ENCODE measurements at regions not wholly inside any gene's neighbourhood (a gene's known extent, or its start where the extent isn't known, plus 50 kb on each side); places are given as distances from the start of the nearest gene placed in this dataset.
"Not testable (repeated sequence)": the region's sequence is repeated elsewhere in the genome, so short reads cannot be mapped to it uniquely, and the experiment has no call there.

GRCh38 chr5:134471858-134472449, 53.5 kb upstream of the JADE2 start:
- peaks cover 12% of the 10 kb centered on the region for H3K9me3 Mint-ChIP-seq
- not testable (repeated sequence) for H3K36me3 Mint-ChIP-seq (ENCODE audit: insufficient read depth); H3K4me3 Mint-ChIP-seq; DNase-seq; H3K27me3 Mint-ChIP-seq (ENCODE audit: low read depth); H3K4me1 Mint-ChIP-seq (ENCODE audit: low read depth)
- peak; percentile 34 to 52 for ATAC-seq

GRCh38 chr5:134468921-134469400, 56.5 kb upstream of the JADE2 start:
- Mint-ChIP-seq H3K36me3 (ENCODE audit: insufficient read depth) (no peaks in the 10 kb centered on the region), H3K4me1 (ENCODE audit: low read depth) (peaks cover 16% of the 10 kb centered on the region), H3K9me3 (peaks cover 10% of the 10 kb centered on the region), H3K4me3 (no peak overlapping the region), H3K27me3 (ENCODE audit: low read depth) (no peaks in the 10 kb centered on the region)
- ATAC-seq (no peak), DNase-seq (no peak)

- Mint-ChIP-seq H3K4me1 (ENCODE audit: low read depth) (peaks cover 16% of the 10 kb centered on the region), H3K27me3 (ENCODE audit: low read depth) (no peaks in the 10 kb centered on the region), H3K36me3 (ENCODE audit: insufficient read depth) (no peaks in the 10 kb centered on the region), H3K9me3 (peaks cover 5% of the 10 kb centered on the region), H3K4me3 (peak overlapping the region; percentile 76)
- ATAC-seq (no peak), DNase-seq (no peak)
Observed at GRCh38 chr5:134467231-134467630, 55.5 kb upstream of the CDKN2AIPNL start.

- Mint-ChIP-seq H3K4me3 (peak overlapping the region; percentile 76), H3K27me3 (ENCODE audit: low read depth) (no peaks in the 10 kb centered on the region), H3K4me1 (ENCODE audit: low read depth) (peaks cover 16% of the 10 kb centered on the region), H3K9me3 (no peaks in the 10 kb centered on the region), H3K36me3 (ENCODE audit: insufficient read depth) (no peaks in the 10 kb centered on the region)
- ATAC-seq, result peak; percentile 60 to 63
- DNase-seq, result peak; percentile 21
Observed at GRCh38 chr5:134466241-134467069, 54.8 kb upstream of the CDKN2AIPNL start.

GRCh38 chr5:134465816-134466240, 54.1 kb upstream of the CDKN2AIPNL start:
- peak; percentile 82 for ATAC-seq
- no peaks in the 10 kb centered on the region for H3K27me3 Mint-ChIP-seq (ENCODE audit: low read depth)
- H3K36me3 Mint-ChIP-seq (ENCODE audit: insufficient read depth), result no peaks in the 10 kb centered on the region
- no peaks in the 10 kb centered on the region for H3K9me3 Mint-ChIP-seq
- DNase-seq, result peak; percentile 38
- H3K4me3 Mint-ChIP-seq, result peak overlapping the region; percentile 76
- H3K4me1 Mint-ChIP-seq (ENCODE audit: low read depth), result peaks cover 16% of the 10 kb centered on the region

GRCh38 chr5:134464988-134465815, 53.5 kb upstream of the CDKN2AIPNL start:
- H3K36me3 Mint-ChIP-seq (ENCODE audit: insufficient read depth), result no peaks in the 10 kb centered on the region
- ATAC-seq, result no peak
- H3K4me3 Mint-ChIP-seq, result peak overlapping the region; percentile 76
- no peaks in the 10 kb centered on the region for H3K9me3 Mint-ChIP-seq
- peaks cover 16% of the 10 kb centered on the region for H3K4me1 Mint-ChIP-seq (ENCODE audit: low read depth)
- DNase-seq, result no peak
- H3K27me3 Mint-ChIP-seq (ENCODE audit: low read depth), result no peaks in the 10 kb centered on the region

- ATAC-seq (no peak), DNase-seq (no peak)
- no peak overlapping the region for H3K4me3 Mint-ChIP-seq
- H3K27me3 Mint-ChIP-seq (ENCODE audit: low read depth), result no peaks in the 10 kb centered on the region
- H3K9me3 Mint-ChIP-seq, result no peaks in the 10 kb centered on the region
- H3K4me1 Mint-ChIP-seq (ENCODE audit: low read depth), result peaks cover 16% of the 10 kb centered on the region
- no peaks in the 10 kb centered on the region for H3K36me3 Mint-ChIP-seq (ENCODE audit: insufficient read depth)
Observed at GRCh38 chr5:134463991-134464760, 52.5 kb upstream of the CDKN2AIPNL start.

GRCh38 chr5:134463176-134463720, 51.6 kb upstream of the CDKN2AIPNL start:
- ATAC-seq, result no peak
- no peak overlapping the region for H3K4me3 Mint-ChIP-seq
- H3K27me3 Mint-ChIP-seq (ENCODE audit: low read depth), result no peaks in the 10 kb centered on the region
- peaks cover 16% of the 10 kb centered on the region for H3K4me1 Mint-ChIP-seq (ENCODE audit: low read depth)
- no peak for DNase-seq
- H3K9me3 Mint-ChIP-seq, result no peaks in the 10 kb centered on the region
- H3K36me3 Mint-ChIP-seq (ENCODE audit: insufficient read depth), result no peaks in the 10 kb centered on the region

GRCh38 chr5:134462761-134463160, 51.1 kb upstream of the CDKN2AIPNL start:
- no peak for DNase-seq
- H3K27me3 Mint-ChIP-seq (ENCODE audit: low read depth), result no peaks in the 10 kb centered on the region
- H3K9me3 Mint-ChIP-seq, result no peaks in the 10 kb centered on the region
- no peaks in the 10 kb centered on the region for H3K36me3 Mint-ChIP-seq (ENCODE audit: insufficient read depth)
- peaks cover 16% of the 10 kb centered on the region for H3K4me1 Mint-ChIP-seq (ENCODE audit: low read depth)
- no peak for ATAC-seq
- no peak overlapping the region for H3K4me3 Mint-ChIP-seq

GRCh38 chr5:134462047-134462575, 50.4 kb upstream of the CDKN2AIPNL start:
- H3K4me1 Mint-ChIP-seq (ENCODE audit: low read depth), result peaks cover 13% of the 10 kb centered on the region
- H3K9me3 Mint-ChIP-seq, result no peaks in the 10 kb centered on the region
- no peak for ATAC-seq
- no peaks in the 10 kb centered on the region for H3K27me3 Mint-ChIP-seq (ENCODE audit: low read depth)
- no peak overlapping the region for H3K4me3 Mint-ChIP-seq
- no peaks in the 10 kb centered on the region for H3K36me3 Mint-ChIP-seq (ENCODE audit: insufficient read depth)
- DNase-seq, result no peak

Data from activated T-cell treated with anti-CD3 and anti-CD28 coated beads, Interleukin-2, amount 50 U/mL, for 4 hours (primary cell).